Thoracic aorta (tissue), 2 donors: ENCODE measurements at regions not wholly inside any gene's neighbourhood (a gene's known extent, or its start where the extent isn't known, plus 50 kb on each side); places are given as distances from the start of the nearest gene placed in this dataset.

Experiments used
- ATAC-seq: fragments of 150-250 bp; one replicate; pipeline ENCODE4 v1.8.0; 2017; ENCODE audit warnings: low read depth; ENCODE audit not compliant: insufficient number of reproducible peaks, low FRiP score
- DNase-seq: peaks from one replicate; pipeline ENCODE4 v3.0.0-alpha.2; 2020; ENCODE audit warnings: low spot score
- H3K27ac ChIP-seq, 2 donors: fragments of 200-600 bp; sonication (generic); 1 replicate in 1 of 2; 2 replicates in 1 of 2; pipeline ENCODE4 v1.5.1; 2016; ENCODE audit warnings: mild to moderate bottlenecking in 2 of 2, moderate library complexity in 2 of 2
- H3K27me3 ChIP-seq: fragments of 200-600 bp; sonication (generic); replicated peaks from 2 replicates; pipeline ENCODE4 v1.6.0; 2016; ENCODE audit warnings: mild to moderate bottlenecking; ENCODE audit not compliant: insufficient read depth
- H3K36me3 ChIP-seq: fragments of 200-600 bp; sonication (generic); one replicate; pipeline ENCODE4 v1.5.1; 2016
- H3K4me1 ChIP-seq, 2 donors: fragments of 200-600 bp; sonication (generic); 1 replicate in 1 of 2; 2 replicates in 1 of 2; pipeline versions ENCODE4 v1.5.1 to v1.6.0; 2016; ENCODE audit warnings: low read depth in 2 of 2, mild to moderate bottlenecking in 1 of 2; ENCODE audit not compliant: control insufficient read depth in 1 of 2
- H3K4me3 ChIP-seq: fragments of 200-600 bp; sonication (generic); 2 replicates; pipeline ENCODE4 v1.5.1; 2016; ENCODE audit warnings: mild to moderate bottlenecking
- H3K9me3 ChIP-seq: fragments of 200-600 bp; sonication (generic); 2 replicates; pipeline ENCODE4 v1.5.1; 2016
- TF ChIP-seq, protein P1 (sequence below): fragments of 200-600 bp; sonication (generic); IDR thresholded peaks from one replicate; pipeline ENCODE4 v1.5.1; 2019; ENCODE audit warnings: antibody characterized with exemption

GRCh38 chr11:122368796-122369195 lies 252.8 kb upstream of the BLID start:
- Histone ChIP-seq H3K4me3 (no peak overlapping the region), H3K27me3 (no peaks in the 10 kb centered on the region), H3K27ac (peak overlapping the region; percentile 75), H3K9me3 (no peaks in the 10 kb centered on the region), H3K4me1 (peaks cover 9 to 23% of the 10 kb centered on the region in 2 donors), H3K36me3 (no peaks in the 10 kb centered on the region)
- TF ChIP-seq, protein P1, sequence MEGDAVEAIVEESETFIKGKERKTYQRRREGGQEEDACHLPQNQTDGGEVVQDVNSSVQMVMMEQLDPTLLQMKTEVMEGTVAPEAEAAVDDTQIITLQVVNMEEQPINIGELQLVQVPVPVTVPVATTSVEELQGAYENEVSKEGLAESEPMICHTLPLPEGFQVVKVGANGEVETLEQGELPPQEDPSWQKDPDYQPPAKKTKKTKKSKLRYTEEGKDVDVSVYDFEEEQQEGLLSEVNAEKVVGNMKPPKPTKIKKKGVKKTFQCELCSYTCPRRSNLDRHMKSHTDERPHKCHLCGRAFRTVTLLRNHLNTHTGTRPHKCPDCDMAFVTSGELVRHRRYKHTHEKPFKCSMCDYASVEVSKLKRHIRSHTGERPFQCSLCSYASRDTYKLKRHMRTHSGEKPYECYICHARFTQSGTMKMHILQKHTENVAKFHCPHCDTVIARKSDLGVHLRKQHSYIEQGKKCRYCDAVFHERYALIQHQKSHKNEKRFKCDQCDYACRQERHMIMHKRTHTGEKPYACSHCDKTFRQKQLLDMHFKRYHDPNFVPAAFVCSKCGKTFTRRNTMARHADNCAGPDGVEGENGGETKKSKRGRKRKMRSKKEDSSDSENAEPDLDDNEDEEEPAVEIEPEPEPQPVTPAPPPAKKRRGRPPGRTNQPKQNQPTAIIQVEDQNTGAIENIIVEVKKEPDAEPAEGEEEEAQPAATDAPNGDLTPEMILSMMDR = no peak
- no peak for ATAC-seq
- DNase-seq = no peak

DNA sequence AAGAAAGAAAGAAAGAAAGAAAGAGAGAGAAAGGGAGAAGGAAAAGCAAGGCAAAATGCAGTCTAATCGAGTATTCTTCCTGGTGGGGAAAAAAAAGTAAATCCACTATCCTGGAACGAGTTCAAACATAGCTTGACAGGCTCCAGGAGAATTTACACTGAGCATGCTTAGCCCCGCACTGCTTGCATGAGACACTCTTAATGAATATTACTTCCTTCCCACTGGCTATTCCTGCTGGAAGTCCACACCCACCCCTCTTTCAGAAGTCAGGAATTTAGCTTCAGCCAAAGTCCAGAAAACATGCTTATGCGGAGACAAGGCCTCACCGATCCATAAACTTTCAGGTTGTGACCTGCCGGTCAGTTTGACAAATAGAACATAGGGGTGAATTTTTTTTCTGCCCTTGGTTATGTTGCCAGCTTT lies 251.8 kb upstream of the BLID start:
- ATAC-seq (peak; percentile 38), DNase-seq (no peak)
- H3K4me3 ChIP-seq = peak overlapping the region; percentile 65

GRCh38 chr11:122365610-122366360 lies 249.8 kb upstream of the BLID start:
- peak overlapping the region; percentile 75 for H3K27ac ChIP-seq
- TF ChIP-seq, protein P1 = no peak
- DNase-seq = no peak

More for the DNA sequence above, 251.8 kb upstream of the BLID start:
- Histone ChIP-seq H3K9me3 (no peaks in the 10 kb centered on the region), H3K27me3 (no peaks in the 10 kb centered on the region), H3K27ac (peak overlapping the region; percentile 75), H3K4me1 (peaks cover 9 to 31% of the 10 kb centered on the region in 2 donors), H3K36me3 (no peaks in the 10 kb centered on the region)
- TF ChIP-seq, protein P1 = no peak

DNA sequence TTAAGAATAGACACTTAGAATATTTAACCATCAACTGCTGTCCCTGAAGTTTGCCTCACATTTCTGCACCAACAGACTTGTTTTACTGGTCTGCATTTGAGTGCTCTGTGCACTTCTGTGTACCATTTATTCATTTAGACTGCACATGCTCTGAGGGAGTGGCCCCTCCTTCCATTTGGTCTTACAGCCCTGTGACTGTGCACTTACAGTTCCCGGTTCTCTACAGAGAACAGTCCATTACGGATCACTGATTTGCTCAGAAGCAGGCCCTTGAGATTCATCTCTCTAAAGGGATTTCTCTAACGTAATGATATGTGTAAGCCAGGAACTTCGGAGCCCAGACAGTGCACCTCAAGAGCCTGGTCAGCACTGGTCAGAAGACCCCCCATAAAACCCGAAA lies 247.3 kb upstream of the BLID start:
- H3K27ac ChIP-seq = peak overlapping the region; percentile 24 to 75
- no peaks in the 10 kb centered on the region for H3K27me3 ChIP-seq
- no peak for DNase-seq
- H3K36me3 ChIP-seq = no peaks in the 10 kb centered on the region
- peaks cover 17 to 48% of the 10 kb centered on the region in 2 donors for H3K4me1 ChIP-seq
- H3K9me3 ChIP-seq = no peaks in the 10 kb centered on the region
- peak overlapping the region; percentile 65 for H3K4me3 ChIP-seq
- TF ChIP-seq, protein P1 = no peak
- no peak for ATAC-seq

More at GRCh38 chr11:122365610-122366360, 249.8 kb upstream of the BLID start:
- peak overlapping the region; percentile 65 for H3K4me3 ChIP-seq
- no peaks in the 10 kb centered on the region for H3K9me3 ChIP-seq
- H3K36me3 ChIP-seq = no peaks in the 10 kb centered on the region
- no peak for ATAC-seq
- no peaks in the 10 kb centered on the region for H3K27me3 ChIP-seq
- H3K4me1 ChIP-seq = peaks cover 9 to 35% of the 10 kb centered on the region in 2 donors

DNA sequence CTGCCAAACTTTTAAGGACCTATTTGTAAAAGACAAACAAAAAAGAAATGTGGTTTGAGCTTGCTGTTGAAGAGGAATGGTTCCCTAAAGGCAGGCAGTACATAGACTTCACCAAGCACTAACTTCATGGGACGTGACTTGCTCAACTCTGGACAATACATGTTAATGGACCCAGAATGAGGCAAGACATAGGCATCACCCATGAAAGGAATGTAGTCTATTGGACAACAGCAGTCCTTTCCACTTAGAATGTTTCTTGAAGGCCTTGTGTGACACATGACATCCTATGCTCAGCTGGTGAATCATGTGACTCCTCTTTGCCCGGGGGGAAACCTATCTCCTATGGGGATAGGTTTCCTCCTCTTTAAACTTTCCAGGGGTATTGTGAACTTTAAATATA lies 246.4 kb upstream of the BLID start:
- DNase-seq = no peak
- TF ChIP-seq, protein P1 = no peak
- Histone ChIP-seq H3K4me1 (peaks cover 12 to 44% of the 10 kb centered on the region in 2 donors), H3K27me3 (no peaks in the 10 kb centered on the region), H3K36me3 (no peaks in the 10 kb centered on the region), H3K27ac (no peak overlapping the region), H3K9me3 (no peaks in the 10 kb centered on the region), H3K4me3 (no peak overlapping the region)
- no peak for ATAC-seq
